ENCODE measurements at regions not wholly inside any gene's neighbourhood (a gene's known extent, or its start where the extent isn't known, plus 50 kb on each side); places are given as distances from the start of the nearest gene placed in this dataset.
"Not testable (repeated sequence)": the region's sequence is repeated elsewhere in the genome, so short reads cannot be mapped to it uniquely, and the experiment has no call there.

DNA sequence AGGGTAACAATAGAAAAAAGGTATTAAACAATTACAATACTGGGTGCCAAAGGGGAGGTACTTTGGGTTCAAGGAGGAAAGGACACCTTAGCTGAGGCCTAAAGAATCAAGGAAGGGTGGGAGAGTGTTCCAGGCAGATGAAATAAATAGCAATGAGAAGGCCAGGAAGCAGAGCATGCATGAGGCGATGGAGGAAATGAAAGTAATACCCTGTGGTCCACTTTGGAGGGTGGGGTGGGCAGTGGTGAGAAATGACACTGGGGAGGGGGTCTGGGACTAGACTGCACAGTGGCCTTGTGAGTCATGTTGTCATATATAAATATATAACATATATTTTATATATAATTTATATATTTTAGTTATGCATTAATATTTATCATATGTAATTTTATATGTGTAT is 55.9 kb downstream of the BHLHE40 start:
- no peak for DNase-seq (ENCODE audit: low read depth)

DNA sequence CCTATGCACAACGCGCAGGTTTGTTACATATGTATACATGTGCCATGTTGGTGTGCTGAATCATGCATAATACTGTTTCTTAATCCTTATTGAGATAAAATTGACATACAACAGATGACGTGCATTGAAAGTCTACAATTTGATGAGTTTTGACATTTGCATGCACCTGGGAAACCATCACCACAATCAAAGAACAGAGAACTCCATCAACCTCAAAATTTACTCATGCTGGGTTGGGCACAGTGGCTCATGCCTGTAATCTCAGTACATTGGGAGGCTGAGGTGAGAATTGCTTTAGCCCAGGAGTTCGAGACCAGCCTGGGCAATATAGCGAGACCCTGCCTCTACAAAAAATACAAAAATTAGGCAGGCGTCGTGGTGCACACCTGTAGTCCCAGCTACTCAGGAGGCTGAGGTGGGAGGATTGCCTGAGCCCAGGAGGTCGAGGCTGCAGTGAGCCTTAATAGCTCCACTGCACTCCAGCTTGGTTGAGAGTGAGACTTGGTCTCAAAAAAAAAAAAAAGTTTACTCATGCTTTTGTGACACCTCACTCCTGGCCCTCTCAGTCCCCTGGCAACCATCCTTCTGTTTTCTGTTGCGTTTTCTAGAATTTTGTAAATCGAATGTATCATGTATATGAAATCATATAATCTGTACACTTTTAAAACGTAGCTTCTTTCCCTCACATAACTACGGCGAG is 56.6 kb downstream of the BHLHE40 start:
- no peak for DNase-seq (ENCODE audit: low read depth)

DNA sequence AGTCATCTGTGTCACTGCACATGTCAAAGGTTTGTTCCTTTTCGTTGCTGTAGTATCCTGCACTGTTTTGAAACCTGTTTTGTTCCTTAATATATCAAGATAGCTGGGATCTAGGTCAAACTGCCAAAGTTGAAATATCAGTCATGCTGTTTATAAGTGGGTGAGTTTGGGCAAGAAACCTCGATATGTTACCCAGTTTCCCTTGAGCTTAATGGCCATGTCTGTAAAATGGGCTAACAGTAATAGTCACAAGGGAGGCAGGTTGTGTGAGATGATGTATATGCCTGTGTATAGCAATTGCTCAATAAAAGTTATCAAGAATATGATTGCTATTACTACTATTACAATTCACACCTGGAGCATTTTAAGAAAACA is 57.1 kb downstream of the BHLHE40 start:
- no peak for DNase-seq (ENCODE audit: low read depth)

GRCh38 chr3:5036858-5037257 is 57.6 kb downstream of the BHLHE40 start:
- DNase-seq (ENCODE audit: low read depth): no peak

DNA sequence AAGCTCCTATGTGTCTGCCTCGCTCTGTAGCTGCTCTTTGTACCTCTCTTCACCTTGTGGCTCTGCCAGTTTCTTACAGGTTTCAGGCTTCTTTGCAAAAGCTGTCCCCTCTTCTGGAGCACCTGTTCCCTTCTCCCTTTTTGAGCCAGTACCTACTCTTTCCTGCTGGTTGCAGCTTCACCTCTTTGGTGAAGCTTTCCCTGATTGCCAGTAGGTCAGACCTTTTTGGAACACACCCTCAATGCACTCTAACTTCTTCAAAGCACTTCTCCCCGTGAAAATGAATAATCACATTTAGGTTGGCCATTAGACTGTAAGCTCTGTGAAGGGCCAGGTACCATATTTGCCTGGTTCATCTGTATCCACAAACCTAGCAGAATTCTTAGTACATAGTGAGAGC is 60.3 kb downstream of the BHLHE40 start:
- no peak for DNase-seq (ENCODE audit: low read depth)

DNA sequence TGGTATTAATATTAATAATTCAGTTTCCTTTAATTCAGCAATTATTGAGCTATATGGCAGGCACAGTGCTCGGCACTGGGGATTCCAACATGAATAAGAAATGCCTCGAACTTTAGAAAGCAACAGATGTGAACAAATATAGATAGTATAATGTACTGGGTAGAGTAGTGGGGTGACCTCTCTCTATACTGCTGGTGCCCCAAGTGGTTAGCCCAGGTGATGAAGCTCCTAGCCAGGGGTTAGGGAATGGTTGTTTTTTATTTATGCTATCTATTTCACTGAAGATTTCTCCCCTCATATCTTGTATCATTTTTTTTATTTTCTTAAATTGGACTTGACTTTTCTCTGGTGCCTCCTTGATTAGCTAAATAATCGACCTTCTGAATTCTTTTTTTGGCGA is 62.1 kb downstream of the BHLHE40 start:
- DNase-seq (ENCODE audit: low read depth): no peak

DNA sequence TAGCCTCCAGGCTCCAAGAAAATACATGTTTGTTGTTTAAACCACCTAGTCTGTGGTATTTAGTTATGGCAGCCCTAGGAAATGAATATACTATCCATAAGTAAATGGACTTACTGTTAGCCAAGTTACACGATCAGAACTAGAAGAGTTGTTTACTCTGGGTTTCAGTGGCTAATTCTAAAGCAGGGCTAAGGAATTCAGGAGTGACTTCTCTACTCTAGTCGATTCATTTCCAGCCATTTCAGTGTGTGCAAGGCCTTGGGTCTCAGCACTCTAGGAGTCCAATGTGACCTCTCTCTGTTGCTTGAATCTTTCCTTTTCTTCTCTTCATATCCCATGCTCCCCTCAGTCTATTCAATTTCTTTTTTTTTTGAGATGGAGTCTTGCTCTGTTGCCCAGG is 66.7 kb downstream of the BHLHE40 start:
- DNase-seq (ENCODE audit: low read depth): no peak

DNA sequence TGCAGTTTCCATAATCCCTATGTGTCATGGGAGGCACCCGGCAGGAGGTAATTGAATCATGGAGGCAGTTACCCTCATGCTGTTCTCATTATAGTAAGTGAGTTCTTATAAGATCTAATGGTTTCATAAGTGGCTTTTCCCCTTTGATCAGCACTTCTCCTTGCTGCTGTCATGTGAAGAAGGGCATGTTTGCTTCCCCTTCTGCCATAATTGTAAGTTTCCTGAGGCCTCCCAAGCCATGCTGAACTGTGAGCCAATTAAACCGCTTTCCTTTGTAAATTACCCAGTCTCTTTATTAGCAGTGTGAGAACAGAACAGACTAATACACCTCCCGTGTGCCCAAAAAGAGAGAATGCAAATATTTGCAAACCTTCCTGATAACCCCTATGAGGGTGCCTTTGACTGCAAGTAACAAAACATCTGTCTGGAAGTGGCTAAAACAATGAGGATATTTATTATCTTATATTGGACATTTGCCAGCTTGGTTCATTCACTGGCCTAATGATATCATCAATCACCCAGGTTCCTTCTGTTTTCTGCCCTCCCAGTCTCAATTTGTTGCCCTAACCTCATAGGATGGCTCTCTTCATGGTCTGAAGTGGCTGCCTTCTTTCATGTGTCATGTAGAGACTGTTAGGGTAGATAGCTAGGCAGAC is 68.7 kb downstream of the BHLHE40 start:
- no peak for DNase-seq (ENCODE audit: low read depth)

DNA sequence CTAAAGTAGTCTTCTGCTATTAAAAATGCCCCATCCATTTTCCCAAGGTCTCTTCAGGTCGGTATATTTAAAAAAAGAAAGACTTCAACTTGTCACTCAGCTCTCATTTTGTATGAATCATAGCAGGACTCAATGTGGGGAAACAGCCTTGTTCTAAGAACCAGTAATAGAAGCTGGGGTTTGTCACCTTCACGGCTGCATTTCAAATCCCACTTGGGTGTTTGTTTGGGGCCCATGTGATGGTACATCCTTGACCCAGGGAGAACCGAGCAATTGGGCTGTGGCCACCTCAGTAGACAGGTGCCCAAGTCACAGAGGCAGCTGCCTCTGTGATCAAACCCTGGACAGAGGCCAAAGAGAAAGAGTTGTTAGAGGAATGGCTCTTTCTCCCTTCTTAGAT is 70.3 kb upstream of the ARL8B start:
- peak; percentile 61 for DNase-seq (ENCODE audit: low read depth)

DNA sequence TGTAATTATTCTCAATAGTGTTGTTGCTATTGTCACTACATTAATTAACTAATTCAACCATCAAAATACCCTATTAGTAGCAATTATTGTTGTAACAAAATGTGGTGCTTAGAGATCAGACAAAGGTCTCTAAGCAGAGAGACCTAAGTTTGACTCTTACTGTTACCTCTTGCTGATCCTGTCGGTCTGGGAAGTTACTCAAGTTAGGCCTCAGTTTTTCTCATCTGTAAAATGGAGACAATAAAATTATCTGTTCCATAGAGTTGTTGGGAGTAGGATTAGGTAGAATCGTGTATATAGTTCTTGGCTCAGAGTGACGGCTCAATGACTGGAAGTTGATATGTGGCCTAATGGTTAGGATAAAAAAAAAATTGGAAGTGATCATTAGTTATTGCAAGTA is 69.8 kb upstream of the ARL8B start:
- no peak for DNase-seq (ENCODE audit: low read depth)

DNA sequence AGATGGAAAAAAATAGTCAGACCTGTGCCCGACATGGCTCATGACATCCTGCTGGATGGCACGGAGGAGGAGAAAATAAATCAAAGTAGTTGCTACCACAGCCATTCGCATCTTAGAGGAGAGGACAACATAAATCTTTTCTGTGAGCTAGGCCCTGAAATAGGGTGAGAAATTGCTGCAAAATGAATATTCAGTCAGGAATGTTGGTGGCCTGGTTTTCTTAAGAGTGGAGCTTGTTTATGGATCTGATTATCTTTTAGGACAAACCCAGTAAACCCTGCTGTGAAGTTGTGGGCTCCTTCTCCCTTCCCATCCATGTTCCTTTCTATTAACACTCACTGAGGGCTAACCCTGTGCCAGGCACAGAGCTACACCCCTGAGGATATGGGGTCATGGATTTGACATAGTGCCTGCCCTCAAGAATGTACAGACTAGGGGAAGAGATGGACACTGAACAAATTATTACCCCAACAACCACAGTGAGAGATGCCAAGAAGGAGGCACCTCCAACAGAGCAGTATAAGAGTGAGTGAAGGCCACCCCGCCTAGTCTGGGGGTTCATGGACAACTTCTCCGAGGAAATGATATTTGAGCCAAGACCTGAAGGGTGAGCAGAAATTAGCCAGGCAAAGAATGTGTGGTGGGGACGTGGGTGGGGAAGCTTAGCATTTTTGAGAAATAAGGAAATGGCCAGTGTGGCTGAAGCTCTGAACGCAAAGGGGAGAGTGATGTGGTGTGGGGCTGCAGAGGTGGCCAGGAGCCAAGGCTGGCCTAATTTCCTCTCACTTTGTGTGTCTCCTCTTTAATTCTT is 68.9 kb upstream of the ARL8B start:
- DNase-seq (ENCODE audit: low read depth): peak; percentile 99

DNA sequence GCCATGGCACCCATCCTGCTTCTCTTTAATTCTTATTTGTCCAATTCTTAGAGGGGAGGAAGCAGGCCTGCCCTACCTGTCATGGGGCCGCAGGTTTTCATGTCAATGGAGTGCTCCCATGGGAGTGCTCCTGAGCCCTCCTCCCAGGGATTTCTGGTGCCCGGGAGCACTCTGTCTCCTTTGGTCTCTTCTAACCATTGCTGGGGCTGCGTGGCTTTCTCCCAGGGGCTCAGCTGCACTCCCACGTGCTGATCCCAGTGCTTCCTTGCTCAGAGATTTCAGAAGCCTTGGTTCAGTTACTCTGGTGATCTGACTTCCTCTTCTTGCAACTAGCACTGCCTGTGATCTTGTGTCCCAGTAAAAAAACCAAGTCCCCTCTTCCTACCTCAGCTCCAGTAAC is 68.0 kb upstream of the ARL8B start:
- peak; percentile 31 for DNase-seq (ENCODE audit: low read depth)

DNA sequence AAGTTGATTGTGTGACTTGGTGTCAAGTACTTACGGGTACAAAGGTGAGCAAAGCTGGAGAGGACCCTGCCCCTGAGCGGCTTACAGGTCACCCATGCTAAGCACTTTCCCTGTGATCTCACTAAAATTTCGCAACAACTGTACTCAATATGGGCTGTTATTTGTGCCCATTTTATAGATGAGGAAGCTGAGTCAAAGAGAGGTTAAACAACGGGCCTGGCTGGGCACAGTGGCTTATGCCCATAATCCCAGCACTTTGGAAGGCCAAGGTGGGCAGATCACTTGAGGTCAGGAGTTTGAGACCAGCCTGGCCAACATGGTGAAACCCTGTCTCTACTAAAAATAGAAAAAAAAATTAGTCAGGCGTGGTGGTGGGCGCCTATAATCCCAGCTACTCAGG is 67.5 kb upstream of the ARL8B start:
- DNase-seq (ENCODE audit: low read depth): not testable (repeated sequence)

- peak; percentile 64 for DNase-seq (ENCODE audit: low read depth)
Measured at GRCh38 chr3:5055357-5056110, 66.6 kb upstream of the ARL8B start.

- DNase-seq (ENCODE audit: low read depth): peak; percentile 59
Measured at GRCh38 chr3:5056111-5056391, 66.0 kb upstream of the ARL8B start.

- no peak for DNase-seq (ENCODE audit: low read depth)
Measured at GRCh38 chr3:5057272-5057671, 64.8 kb upstream of the ARL8B start.

DNA sequence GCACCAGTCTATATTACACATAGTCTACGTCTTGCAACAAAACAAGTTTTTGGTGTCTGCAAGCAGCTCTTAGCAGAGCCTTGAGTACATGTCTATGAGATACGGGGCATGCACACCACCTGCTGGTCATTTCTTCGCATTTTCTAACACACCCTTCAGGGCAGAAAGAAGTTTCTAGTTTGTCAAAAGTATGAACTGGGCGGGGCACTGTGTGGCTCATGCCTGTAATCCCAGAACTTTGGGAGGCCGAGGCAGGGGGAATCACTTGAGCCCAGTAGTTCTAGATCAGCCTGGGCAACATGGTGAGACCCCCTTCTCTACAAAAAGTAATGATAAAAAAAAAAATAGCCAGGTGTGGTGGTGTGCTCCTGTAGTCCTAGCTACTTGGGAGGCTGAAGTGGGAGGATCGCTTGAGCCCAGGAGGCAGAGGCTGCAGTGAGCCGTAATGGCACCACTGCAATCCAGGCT is 64.2 kb upstream of the ARL8B start:
- peak; percentile 93 for DNase-seq (ENCODE audit: low read depth)

GRCh38 chr3:5058471-5058951 is 63.6 kb upstream of the ARL8B start:
- peak; percentile 81 for DNase-seq (ENCODE audit: low read depth)

DNA sequence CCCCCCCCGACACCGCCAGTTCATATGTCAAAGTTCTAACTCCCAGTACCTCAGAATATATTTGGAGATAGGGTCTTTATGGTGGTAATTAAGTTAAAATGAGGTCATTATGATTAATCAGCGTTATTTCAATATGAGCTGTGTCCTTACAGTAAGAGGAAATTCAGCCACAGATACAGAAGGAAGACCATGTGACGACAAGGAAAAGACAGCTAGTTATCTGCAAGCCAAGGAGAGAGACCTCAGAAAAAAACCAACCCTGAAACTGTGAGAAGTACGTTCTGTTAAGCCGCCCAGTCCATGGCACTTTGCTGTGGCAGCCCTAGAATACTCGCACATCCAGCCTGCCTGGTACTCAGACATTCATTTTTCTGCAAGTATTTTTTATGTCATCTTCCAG is 62.3 kb upstream of the ARL8B start:
- no peak for DNase-seq (ENCODE audit: low read depth)

GRCh38 chr3:5061218-5061569 is 60.9 kb upstream of the ARL8B start:
- no peak for DNase-seq (ENCODE audit: low read depth)

GRCh38 chr3:5063724-5064123 is 58.4 kb upstream of the ARL8B start:
- no peak for DNase-seq (ENCODE audit: low read depth)

DNA sequence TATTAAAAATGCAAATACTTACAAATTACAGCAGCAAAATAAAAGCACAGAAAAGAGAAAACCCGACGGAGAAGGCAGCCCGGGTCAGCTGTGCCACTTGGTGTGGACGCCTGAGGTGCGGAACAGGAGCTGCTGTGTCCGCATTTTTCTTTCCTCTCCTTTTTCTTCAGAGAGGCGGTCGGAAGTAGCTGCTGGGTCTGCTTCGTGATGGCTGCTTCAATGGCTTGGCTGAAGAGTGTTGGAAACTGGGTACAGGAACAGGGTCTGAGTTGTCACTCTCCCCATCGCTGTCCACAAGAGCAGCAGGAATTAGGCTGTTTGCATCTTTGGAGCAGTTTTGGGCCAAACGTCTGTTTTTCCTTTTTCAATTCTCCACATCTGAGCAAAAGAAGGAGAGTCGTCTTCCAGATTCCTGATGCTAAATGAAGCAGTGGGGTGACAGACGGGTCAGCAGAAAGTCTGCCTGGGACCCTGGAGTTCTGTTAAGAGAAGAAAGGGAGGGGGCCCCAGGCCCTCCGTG is 53.5 kb upstream of the ARL8B start:
- no peak for DNase-seq (ENCODE audit: low read depth)

Data from amniotic epithelial cell (primary cell).